Fibroblast of peridontal ligament (primary cell): ENCODE measurements at regions not wholly inside any gene's neighbourhood (a gene's known extent, or its start where the extent isn't known, plus 50 kb on each side); places are given as distances from the start of the nearest gene placed in this dataset.
A peak's percentile ranks its signal among the peaks of the same experiment; 100 is the strongest.

ENCODE experiments used
- DNase-seq: peaks from one replicate; pipeline ENCODE4 v3.0.0-alpha.2; 2010; ENCODE audit errors: extremely low read depth

DNA sequence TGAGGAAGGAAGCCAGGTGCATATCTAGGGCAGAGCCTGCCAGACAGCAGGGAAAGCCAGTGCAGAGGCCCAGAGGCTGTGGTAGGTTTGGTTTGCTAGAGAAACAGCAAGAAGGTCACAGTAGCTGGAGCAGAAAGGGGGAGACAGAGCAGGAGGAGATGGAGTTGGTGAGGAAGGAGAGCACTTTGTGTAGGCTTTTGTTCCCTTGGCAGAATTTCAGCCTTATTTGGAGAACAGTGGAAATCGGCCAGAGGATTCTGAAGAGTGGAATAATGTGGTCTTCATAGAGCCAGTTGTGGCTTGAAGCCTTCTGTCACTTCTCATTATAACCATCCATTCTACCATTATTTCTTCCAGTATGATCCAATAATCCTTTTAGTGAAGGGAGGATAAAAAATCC is 212.9 kb upstream of the FAR2 start:
- DNase-seq, result no peak

DNA sequence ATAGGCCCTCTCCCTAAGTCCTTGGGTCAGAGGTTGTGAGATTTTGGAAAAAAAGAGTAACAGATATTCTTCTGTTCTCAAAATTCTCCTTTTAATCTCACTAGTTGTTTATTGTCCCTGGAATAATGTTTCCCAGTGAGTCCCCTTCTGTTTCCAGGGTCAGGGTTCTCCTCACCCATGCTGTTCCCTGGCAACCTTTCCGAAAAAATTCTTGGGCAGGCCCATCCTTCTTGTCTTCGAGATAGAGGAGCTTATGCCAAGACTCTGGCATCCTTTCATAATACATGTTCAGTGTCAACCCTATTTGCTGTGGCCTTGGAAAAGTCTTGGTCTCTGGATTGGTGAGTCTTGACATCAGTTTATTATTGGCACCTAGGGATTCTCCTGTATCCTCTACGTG is 212.4 kb upstream of the FAR2 start:
- no peak for DNase-seq

DNA sequence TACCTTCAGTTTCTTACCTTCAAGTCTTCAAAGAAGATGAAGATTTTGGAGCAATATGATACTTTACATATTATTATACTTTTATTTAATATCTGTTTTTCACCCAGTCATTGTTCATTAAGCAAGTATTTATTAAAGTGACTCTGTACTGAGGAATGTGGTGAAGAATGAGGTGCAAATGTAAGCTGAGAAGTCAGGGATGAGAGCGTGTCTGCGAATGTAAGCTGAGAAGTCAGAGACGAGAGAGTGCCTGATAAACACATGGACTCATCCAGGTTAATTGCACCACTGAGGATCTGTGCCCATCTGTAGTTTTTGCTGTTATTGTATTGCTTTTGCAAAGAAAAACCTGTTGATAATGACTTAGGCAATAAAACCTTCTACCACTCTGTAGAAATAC is 211.9 kb upstream of the FAR2 start:
- DNase-seq, result no peak

DNA sequence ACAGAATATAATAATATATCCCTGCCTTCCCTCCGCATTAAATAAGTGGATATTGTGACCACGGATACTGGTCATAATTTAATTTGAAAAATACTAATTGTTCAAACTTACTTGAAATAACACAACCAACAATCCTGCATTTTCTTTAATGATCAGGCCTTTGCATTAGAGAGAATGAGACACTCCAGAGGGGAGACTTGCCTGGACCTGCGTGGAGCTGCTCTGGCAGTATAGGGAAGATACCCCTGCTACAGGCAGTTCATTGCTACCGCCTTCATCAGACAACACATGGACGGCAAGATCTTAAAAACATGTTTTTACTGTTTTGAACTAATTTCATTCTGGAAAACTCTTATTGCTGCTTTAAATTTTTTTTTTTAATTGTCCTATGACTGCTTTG is 211.0 kb upstream of the FAR2 start:
- no peak for DNase-seq

DNA sequence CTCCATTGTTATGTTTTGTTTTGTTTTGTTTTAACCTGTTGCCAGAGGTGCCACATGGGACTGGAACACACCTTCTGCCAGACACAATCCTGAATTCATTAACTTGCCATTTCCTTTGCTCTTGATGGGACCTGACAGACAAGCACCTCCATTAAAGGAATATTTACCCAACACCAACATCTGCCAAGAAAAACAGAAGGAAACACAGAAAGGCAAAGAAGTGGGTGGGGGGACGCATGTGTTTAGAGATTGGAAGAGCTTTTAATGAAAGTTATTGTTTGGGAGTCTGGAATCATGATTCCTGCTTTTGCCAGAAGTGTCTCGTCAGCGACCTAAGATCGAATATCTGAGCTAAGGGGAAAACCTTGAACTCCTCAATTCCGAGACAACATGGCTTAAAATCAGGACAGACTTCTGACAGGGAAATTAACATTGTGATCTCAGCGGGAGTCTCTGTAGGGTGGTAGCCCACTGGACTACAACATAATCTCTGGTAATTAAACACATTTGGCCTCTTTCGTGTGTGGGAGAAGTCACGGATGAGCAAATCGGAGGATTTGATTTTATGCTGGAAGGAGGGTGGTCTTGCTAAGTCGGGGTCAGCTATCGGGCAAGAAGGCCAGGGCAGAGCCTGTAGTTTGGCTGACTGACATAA is 210.4 kb upstream of the FAR2 start:
- DNase-seq, result no peak

DNA sequence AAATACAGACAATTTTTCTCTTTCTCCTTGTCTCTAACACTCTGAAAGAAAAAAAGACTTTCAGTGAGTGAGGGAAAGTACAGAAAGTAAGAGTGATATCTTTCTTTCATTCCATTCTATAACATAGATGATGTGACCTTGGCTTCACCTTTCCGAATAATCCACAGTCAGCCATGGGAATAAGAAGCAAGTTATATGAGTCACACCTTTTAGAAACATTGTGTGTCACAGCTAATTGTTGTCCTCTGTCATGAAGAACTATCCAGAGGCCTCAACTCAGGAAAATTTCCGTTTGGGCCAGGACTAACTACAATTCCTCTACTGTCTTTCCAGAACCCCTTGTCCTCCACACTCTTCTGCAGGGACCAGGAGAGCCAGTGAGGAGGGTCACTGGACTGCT is 209.7 kb upstream of the FAR2 start:
- peak; percentile 36 for DNase-seq

DNA sequence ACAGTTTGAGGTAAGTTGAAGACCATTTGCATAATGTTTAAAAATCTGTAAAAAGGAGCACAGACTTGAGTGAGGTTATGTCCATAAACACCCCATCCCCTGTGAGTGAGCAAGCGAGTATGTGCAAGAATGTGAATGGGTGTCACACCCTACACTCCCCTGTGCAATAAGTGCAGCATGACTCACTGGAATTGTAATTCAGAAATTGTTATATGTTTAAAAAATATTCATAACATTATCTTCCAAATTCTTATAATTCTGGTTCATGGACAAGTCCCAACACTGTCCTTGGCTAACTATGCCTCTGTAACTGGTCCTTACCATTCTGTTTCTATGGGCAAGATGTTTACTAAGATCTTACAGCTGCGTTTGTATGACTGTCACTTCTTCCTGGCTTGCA is 207.8 kb upstream of the FAR2 start:
- DNase-seq, result peak; percentile 24

DNA sequence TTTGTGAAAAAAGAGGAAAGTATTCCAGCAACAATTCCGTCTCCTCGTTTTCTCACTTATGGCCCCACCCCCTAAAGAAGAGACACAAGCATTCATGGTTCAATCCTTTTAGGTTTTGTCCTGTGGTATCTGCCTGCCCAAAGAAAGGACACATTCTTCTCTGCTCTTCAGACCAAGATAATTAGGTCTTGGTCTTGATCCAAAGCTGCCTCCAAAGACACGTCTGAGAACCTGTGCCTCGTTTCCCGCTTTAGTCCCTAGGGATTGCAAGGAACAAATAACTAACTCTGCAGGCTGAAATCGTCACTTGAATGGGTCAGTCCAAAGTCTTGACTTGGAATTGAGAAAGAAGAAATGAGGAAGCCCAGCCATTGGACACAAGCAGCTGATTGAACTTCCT is 202.7 kb upstream of the FAR2 start:
- DNase-seq, result no peak

DNA sequence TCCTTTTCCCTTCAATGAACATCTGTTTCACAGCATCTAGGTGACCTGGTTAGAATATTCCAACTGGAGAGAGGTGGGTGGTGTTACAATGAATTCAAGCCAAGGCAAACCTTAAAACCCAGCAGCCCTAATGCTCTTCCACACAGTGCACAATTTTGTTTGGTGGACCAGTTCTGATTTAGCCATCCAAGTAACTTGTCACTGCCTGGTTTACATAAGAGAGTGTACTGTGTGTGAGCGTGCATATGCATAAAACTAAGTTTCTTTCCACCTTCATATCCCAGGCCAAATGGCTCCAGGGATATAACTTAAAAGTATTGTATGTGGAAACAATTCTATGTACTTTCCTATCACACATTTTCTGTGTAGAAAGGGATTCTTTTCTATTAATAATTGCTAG is 200.4 kb upstream of the FAR2 start:
- DNase-seq, result no peak

DNA sequence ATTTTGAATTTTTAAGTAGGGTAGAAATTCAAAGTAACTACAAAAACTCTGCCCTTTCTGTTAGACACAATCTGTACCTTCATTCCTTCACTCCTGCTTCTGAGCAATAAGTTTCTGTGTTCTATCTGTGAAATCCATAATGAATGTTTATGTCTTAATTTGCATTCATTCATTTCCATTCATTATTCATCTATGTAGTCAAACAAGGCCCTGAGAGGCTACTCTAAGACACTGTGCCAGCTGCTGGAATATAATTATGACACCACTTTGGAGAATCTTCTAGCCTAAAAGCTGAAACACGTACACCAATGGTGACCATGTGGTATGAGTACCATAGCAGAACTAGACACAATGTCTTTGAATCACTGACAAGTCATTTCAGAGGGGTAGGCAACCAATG is 199.9 kb upstream of the FAR2 start:
- DNase-seq, result no peak

DNA sequence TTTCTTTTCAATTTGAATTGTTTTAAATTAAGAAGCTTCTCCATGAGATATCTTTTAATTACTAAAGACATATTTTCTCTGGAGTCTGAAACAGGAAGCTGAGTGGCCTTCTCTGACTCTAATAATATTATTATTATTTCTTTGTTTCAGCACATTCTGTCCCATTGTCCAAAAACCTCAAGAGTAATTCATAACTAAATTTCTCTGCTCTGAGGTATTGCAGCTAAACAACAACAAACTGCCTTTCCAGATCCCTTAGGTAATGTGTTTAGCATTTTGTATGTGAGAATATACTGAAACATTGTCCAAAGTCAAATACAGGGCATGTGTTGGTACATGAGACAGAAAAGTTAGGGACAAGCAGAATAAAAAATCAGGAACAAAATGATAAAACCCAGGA is 199.0 kb upstream of the FAR2 start:
- DNase-seq, result no peak

DNA sequence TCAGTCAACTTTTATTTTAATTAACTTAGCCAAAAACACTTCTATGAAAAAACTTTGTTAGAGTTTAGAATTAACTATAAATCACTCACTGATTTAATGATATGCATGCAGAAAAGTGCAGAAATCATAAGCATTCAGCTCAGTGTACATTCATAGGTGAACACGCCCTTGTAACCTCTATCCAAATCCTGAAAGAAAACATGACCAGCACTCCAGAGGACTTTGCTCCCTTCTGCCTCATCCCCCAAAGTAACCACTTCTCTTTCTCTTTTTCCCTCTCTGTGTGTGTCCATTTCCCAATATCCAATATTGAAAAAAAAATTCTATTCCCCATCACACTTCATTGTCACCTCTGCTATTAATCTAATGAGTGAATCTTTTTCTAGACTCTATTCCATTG is 197.1 kb upstream of the FAR2 start:
- no peak for DNase-seq

DNA sequence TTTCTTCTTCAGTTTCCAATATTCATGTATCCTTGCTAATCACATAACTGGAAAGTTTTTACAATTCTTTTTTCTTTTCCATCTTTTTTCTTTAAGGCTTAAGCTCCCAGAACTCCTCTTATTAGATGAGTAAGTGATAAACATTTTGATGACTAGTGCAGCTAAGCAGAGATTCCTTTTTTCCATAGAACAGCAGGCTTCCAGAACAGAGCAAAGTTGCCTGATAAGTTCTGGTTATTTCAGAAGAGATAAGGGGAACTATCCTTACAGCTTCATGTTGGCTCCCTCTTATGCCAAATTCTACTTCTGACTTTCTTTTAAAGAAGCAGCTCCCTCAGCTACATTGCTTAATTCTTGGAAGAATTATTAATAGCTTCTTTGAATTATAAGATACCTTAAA is 194.7 kb upstream of the FAR2 start:
- DNase-seq, result peak; percentile 68

DNA sequence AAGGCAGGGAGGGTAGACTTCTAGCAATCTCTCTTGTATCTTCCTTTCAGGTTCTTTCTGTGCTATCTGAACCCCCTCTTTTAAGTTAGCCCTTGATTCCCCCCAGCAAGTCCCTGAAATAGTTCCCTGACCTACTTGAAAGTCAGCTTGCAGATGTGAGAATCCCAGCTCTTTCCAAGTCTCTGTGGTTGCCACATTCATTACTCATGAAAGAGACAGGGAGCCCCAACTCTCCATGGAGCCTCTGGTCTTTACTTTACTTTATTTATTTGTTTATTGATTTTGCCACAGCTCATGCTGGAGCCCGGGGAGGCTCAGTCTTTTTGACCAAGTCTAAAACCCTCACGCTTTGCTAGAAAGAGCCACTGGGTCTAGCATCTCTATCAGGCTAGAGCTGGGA is 193.6 kb upstream of the FAR2 start:
- peak; percentile 82 for DNase-seq

DNA sequence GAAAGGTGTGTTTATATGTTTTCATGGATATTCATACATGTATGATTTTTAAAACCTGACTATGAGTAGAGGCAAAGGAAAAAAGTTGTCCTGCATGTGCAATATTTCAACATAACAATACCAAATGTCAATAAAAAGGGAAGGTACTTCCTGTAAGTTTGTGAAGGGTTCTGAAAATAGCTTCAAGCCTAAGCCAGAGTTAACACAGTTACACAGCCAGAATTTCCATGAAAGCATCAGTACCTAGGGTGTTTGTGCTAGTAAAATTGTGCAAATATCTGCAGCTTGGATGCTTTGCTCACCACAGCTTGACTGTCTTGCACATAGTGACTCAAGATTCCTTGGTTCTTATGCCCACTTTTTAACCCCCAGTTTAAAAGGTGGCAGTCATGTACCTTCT is 193.1 kb upstream of the FAR2 start:
- DNase-seq, result no peak

DNA sequence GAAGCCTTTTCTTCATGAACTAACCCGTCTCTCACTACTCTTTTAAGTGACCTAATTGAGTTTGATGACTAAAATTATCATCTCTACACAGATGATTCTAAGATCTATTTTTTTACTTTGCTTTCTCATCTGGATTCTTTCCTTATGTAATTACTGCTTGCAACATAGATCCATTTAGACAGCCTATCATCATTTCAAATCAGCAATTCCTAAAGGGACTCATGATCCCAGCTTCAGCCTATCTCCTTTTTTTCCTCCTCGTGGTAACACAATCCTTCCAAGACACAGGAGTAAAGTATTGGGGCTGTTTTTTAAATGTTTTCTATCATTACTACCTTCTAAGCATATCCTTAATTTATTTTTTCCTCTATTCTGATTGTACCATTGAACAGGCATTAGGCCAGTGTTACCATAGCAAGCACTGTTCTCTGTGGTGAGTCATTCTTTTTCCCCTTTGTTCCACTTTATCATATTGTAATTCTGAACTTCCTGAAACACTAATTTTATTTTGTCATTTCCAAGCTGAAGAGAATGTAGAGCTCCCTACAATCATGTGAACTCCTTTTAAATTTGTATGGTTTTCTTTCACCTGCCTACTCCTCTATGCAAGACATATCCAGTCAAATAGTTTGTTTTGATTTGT is 190.4 kb upstream of the FAR2 start:
- DNase-seq, result peak; percentile 84

DNA sequence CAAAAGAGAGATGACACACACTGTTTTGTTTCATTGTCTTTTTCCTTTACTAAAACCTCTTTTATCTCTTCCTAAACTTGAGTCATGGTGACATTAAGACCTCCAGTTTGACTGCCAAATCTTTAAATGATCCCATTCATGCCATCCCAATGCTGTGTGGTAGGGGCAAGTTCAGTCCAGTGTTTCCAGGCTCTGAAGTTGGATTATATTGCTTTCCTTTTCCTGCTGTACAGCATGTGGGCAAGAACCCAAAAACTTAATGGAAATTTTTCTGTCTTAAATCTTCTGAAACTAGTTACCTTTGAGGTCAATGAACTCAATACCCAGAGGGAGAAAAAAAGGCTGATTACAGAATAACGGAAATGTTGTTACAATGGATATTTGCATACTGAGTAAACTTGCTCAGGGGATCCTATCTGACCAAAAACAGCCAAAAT is 187.1 kb upstream of the FAR2 start:
- DNase-seq, result peak; percentile 53

DNA sequence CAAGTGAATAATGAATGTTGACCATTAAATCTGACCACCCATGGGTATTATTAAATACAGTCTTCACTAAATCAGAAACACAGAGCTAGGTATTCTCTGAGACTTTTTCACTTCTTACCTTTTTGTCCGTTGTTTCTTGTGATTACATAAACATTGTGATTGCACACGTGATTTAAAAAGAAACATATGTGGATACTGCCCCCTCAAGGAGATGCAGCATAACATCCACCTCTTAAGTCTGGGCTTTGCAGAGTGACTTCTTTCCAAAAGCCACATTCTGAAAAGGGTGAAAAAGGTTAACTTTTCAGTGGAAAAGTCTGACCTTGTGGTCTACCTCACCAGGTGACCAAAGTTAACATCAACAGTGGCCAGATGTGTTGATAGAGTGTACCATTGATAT is 185.5 kb upstream of the FAR2 start:
- DNase-seq, result peak; percentile 70

DNA sequence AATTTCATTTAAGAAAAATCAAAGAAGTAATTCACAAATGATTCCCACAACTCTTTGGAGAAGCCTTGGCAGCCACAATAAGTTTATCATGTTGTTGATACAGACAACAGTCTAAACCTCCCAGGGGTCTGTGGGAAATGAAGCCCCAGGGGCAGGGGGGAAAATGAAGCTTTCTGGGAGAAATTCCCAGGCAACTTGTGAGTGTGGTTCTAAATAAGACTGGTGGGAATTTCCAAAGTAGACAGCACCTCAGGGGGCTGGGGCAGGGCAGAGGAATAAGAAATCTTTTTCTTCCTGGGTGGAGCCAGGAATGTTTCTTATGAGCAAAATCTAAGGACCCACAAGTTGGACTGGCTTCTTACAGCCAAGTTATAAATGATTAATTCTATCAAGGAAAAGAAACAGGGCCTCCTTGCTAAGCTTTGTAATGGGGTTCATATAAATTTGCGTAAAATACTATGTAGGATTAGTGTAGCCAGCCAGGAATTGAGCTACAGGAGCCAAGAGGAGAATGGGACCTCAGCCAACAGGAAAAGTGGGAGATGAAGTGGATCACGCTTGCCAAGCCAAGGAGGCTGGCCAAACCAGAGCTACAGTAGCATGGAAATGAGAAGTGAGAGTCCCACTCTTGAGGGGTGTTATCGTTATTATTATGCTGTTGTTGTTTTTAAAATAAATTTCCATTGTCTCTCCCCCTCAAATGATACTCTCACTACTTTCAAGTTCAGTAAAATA is 182.9 kb upstream of the FAR2 start:
- peak; percentile 45 for DNase-seq

DNA sequence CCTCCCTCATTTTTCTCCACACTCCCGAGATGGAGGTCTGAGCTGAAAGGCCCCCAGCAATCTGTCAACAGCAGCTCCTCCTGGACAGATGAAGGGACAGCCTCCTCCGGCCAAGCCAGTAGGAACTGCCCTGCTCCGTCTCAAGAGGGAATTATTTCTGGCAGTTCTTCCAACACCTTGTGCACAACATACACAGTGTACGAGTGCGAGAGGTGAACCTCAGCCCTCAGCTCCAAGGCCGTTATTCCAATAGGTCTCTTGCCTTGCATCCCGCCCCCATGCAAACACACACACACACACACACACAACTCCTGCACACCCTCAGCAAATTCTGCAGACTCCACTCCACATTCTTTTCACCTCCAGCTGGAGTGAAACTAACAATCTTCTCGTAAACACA is 181.7 kb upstream of the FAR2 start:
- DNase-seq, result no peak

DNA sequence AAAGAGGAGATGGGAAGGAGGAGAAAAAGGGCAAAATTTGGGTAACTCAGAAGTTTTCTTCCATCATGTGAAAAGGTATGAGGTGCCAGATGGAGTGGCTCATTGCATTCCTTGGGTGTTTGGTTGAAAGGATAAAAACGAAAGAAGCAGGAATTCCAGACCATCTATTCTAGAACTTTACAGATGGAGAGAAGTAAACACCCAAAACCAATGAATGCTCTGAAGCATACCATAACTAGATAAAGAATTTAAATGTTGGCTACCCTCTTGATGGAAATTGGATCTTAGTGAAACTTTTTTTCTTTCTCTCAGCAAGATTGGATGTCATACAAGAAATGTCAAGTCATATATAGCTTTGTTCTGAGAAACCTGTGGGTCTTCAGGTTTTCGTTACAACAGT is 175.6 kb upstream of the FAR2 start:
- DNase-seq, result peak; percentile 78

DNA sequence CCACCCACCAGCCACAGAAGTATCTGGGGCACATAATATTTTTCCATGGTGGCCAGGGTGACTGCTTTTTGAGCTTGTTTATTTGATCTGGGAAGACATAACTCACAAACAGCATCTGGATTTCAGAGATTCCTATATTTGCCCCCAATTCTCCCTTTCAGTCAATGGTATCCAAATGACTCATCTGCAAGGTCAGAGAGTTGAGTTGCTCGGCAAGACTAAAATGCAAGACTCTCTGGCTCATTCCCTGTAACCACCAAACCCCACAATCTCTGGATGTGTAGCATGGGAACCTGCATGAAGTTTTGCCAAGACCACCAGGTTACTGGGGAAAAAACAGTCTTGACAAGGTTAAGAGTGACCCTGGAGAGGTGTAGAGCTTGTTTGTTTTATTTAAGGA is 174.9 kb upstream of the FAR2 start:
- peak; percentile 80 for DNase-seq

DNA sequence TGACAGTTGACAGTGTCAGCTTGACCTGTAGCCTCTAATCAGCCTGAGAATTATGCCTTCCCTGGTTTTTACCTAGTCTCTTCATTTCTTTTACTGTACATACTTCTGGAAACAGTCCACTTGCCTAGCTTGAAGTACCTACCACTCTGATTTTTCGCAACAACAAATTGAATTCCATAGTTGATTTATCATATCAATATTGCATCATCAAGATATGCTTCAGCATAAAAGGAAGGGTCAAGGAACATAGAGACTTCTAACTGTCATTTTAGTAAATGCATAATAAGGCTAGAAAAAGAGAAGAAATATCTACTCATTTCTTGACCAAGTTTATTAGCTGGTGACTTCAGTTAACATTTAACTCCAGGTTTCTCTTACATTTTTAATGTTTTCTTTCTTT is 174.2 kb upstream of the FAR2 start:
- no peak for DNase-seq
